ENCODE measurements at regions not wholly inside any gene's neighbourhood (a gene's known extent, or its start where the extent isn't known, plus 50 kb on each side); places are given as distances from the start of the nearest gene placed in this dataset.

GRCh38 chrX:101999644-102000539 lies 68.1 kb upstream of the ZMAT1 start:
- Histone ChIP-seq H3K27me3 (ENCODE audit: control insufficient read depth in 2 of 2, insufficient read depth in 2 of 2, low read length in 2 of 2) (no peaks in the 10 kb centered on the region), H3K4me2 (ENCODE audit: insufficient read depth, low read length) (no peak overlapping the region), H2AFZ (ENCODE audit: low read depth, low read length) (no peak overlapping the region), H3K4me3 (no peak overlapping the region), H3K9me1 (ENCODE audit: control insufficient read depth, insufficient read depth, low read length) (no peaks in the 10 kb centered on the region), H3K9me3 (replicated peaks; ENCODE audit: control insufficient read depth, insufficient read depth, low read depth, low read length) (no peaks in the 10 kb centered on the region), H3K4me1 (replicated peaks in 1 of 2; ENCODE audit: control insufficient read depth in 2 of 2, insufficient read depth in 2 of 2, low read length in 2 of 2) (no peaks in the 10 kb centered on the region), H4K20me1 (replicated peaks; ENCODE audit: control insufficient read depth, insufficient read depth, low read length) (no peaks in the 10 kb centered on the region), H3K36me3 (ENCODE audit: control insufficient read depth, insufficient read depth, low read length) (no peaks in the 10 kb centered on the region), H3K9ac (ENCODE audit: insufficient read depth in 1 of 2, low read depth in 2 of 2, low read length in 2 of 2) (no peak overlapping the region), H3K27ac (ENCODE audit: extremely low read depth, low read depth, low read length) (no peak overlapping the region), H3K79me2 (ENCODE audit: control insufficient read depth, insufficient read depth, low read length) (no peaks in the 10 kb centered on the region)
- DNase-seq (ENCODE audit: extremely low read depth in 1 of 4, low spot score in 3 of 4) (no peak), ATAC-seq (no peak), FAIRE-seq (no peak)
- ChIA-PET CTCF (ENCODE audit: low intra/inter-chr PET ratio) (no interaction called here), POLR2A (no interaction called here)
- intact Hi-C loops (cut with micrococcal nuclease) = no loop called here
- in situ Hi-C loops (cut with MboI) = no loop called here
- WGBS (ENCODE audit: insufficient coverage, low coverage, missing lambda C conversion rate) = 0% methylated on average over 4 of the region's 7 CpGs
- no TSS peak for BruUV-seq (replicated peaks)
- TF ChIP-seq HDGF (IDR thresholded peaks at IDR 0.05) = no peak
- TF ChIP-seq FOSL1 (tag; conservative IDR thresholded peaks at IDR 0.05) = no peak
- TF ChIP-seq TFAP4 (CRISPR knock-in tag; IDR thresholded peaks at IDR 0.05; ENCODE audit: borderline replicate concordance) = no peak
- TF ChIP-seq FOXP4 (CRISPR knock-in tag; IDR thresholded peaks at IDR 0.05; ENCODE audit: borderline replicate concordance) = no peak
- no peak for TF ChIP-seq IRF9 (tag; IDR thresholded peaks at IDR 0.05)
- no peak for TF ChIP-seq PATZ1 (CRISPR knock-in tag; IDR thresholded peaks at IDR 0.05; ENCODE audit: borderline replicate concordance)
- TF ChIP-seq NR4A1 (CRISPR knock-in tag; IDR thresholded peaks at IDR 0.05) = no peak
- TF ChIP-seq NR4A1 (tag; IDR thresholded peaks at IDR 0.05) = no peak
- TF ChIP-seq ZNF449 (CRISPR knock-in tag; IDR thresholded peaks at IDR 0.05) = no peak
- no peak for TF ChIP-seq SIN3B (IDR thresholded peaks at IDR 0.05; ENCODE audit: low read depth)
